Erythroblast (primary cell): ENCODE measurements at regions not wholly inside any gene's neighbourhood (a gene's known extent, or its start where the extent isn't known, plus 50 kb on each side); places are given as distances from the start of the nearest gene placed in this dataset.

Experiments used
- GATA1 ChIP-seq: IDR thresholded peaks from 2 replicates; pipeline ENCODE4 v1.6.1; 2011; ENCODE audit warnings: low read depth, mild to moderate bottlenecking, control low read depth, low read length, moderate library complexity
- POLR2A ChIP-seq: IDR thresholded peaks from 2 replicates; pipeline ENCODE4 v1.6.1; 2011; ENCODE audit warnings: mild to moderate bottlenecking, low read length

DNA sequence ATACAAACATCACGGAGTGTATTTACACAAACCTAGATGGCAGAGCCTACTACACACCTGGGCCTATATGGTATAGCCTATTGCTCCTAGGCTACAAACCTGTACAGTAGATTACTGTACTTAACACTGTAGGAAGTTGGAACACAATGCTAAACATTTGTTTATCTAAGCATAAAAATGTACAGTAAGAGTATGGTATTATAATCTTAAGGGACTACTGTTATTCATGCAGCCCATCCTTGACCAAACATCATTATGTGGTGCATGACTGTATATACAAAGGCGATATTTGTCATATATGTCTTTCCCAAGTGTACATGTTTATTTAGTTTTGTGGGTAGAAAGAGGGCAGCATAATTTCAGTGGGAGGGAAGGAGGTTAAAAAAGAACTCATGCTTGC lies 177.7 kb upstream of the FSTL5 start:
- TF ChIP-seq POLR2A = no peak
- no peak for TF ChIP-seq GATA1
